MG63 (cell line): ENCODE measurements at regions not wholly inside any gene's neighbourhood (a gene's known extent, or its start where the extent isn't known, plus 50 kb on each side); places are given as distances from the start of the nearest gene placed in this dataset.
"Not testable (repeated sequence)": the region's sequence is repeated elsewhere in the genome, so short reads cannot be mapped to it uniquely, and the experiment has no call there.

ENCODE experiments used
- DNase-seq: peaks from one replicate; pipeline ENCODE4 v3.0.0-alpha.2; 2020
- H3K27me3 ChIP-seq: fragments of 250-450 bp; sonication (Bioruptor Pico); 2 replicates; pipeline ENCODE4 v1.5.1; 2020; ENCODE audit warnings: mild to moderate bottlenecking, moderate library complexity
- H3K36me3 ChIP-seq: fragments of 250-450 bp; sonication (Bioruptor Pico); 2 replicates; pipeline ENCODE4 v1.5.1; 2020; ENCODE audit warnings: mild to moderate bottlenecking, moderate library complexity
- H3K4me3 ChIP-seq: fragments of 250-450 bp; sonication (Bioruptor Pico); 2 replicates; pipeline ENCODE4 v1.5.1; 2020; ENCODE audit warnings: mild to moderate bottlenecking, moderate library complexity
- H3K9me3 ChIP-seq: fragments of 250-450 bp; sonication (Bioruptor Pico); 2 replicates; pipeline ENCODE4 v1.5.1; 2020; ENCODE audit warnings: mild to moderate bottlenecking, moderate library complexity

GRCh38 chr2:130259594-130259993 is 61.4 kb upstream of the TUBA3E start:
- peaks cover 21% of the 10 kb centered on the region for H3K27me3 ChIP-seq
- no peak overlapping the region for H3K4me3 ChIP-seq
- no peaks in the 10 kb centered on the region for H3K36me3 ChIP-seq
- no peaks in the 10 kb centered on the region for H3K9me3 ChIP-seq
- DNase-seq, result no peak

GRCh38 chr2:130258356-130258755 is 60.1 kb upstream of the TUBA3E start:
- Histone ChIP-seq H3K4me3 (no peak overlapping the region), H3K36me3 (no peaks in the 10 kb centered on the region), H3K9me3 (no peaks in the 10 kb centered on the region), H3K27me3 (peaks cover 21% of the 10 kb centered on the region)
- DNase-seq, result no peak

GRCh38 chr2:130252880-130253645 is 54.8 kb upstream of the TUBA3E start:
- H3K27me3 ChIP-seq, result peaks cover 26% of the 10 kb centered on the region
- H3K9me3 ChIP-seq, result no peaks in the 10 kb centered on the region
- H3K4me3 ChIP-seq, result no peak overlapping the region
- no peaks in the 10 kb centered on the region for H3K36me3 ChIP-seq
- peak; percentile 39 for DNase-seq

GRCh38 chr2:130251873-130252620 is 53.8 kb upstream of the TUBA3E start:
- Histone ChIP-seq H3K27me3 (peaks cover 22% of the 10 kb centered on the region), H3K36me3 (no peaks in the 10 kb centered on the region), H3K9me3 (no peaks in the 10 kb centered on the region), H3K4me3 (no peak overlapping the region)
- no peak for DNase-seq

GRCh38 chr2:130251535-130251872 is 53.3 kb upstream of the TUBA3E start:
- no peak for DNase-seq
- Histone ChIP-seq H3K4me3 (no peak overlapping the region), H3K9me3 (no peaks in the 10 kb centered on the region), H3K36me3 (no peaks in the 10 kb centered on the region), H3K27me3 (peaks cover 17% of the 10 kb centered on the region)

GRCh38 chr2:130248355-130248754 is 50.1 kb upstream of the TUBA3E start:
- H3K9me3 ChIP-seq, H3K36me3 ChIP-seq, DNase-seq, H3K4me3 ChIP-seq: not testable (repeated sequence)
- peaks cover 13% of the 10 kb centered on the region; the same call in 1 of the 2 replicates for H3K27me3 ChIP-seq
